Neural progenitor cell (in vitro differentiated cells): ENCODE measurements at regions not wholly inside any gene's neighbourhood (a gene's known extent, or its start where the extent isn't known, plus 50 kb on each side); places are given as distances from the start of the nearest gene placed in this dataset. TPM values are rescaled to one million over a fixed set of nuclear protein-coding genes. Genes with fewer than 3 reads are reported as not detected.

ENCODE experiments used
- DNase-seq: peaks from one replicate; pipeline ENCODE4 v3.0.0-alpha.2; 2016; ENCODE audit warnings: low spot score
- H2AFZ ChIP-seq: fragments of 200-600 bp; sonication (generic); replicated peaks from 2 replicates; pipeline ENCODE4 v1.6.1; 2016; ENCODE audit warnings: antibody characterized with exemption
- H3F3A ChIP-seq: fragments of 200-600 bp; sonication (generic); 2 replicates; pipeline ENCODE4 v1.6.1; 2016; ENCODE audit warnings: antibody characterized with exemption, low read depth
- H3K27ac ChIP-seq: fragments of 200-600 bp; sonication (generic); 2 replicates; pipeline ENCODE4 v1.5.1; 2016; ENCODE audit warnings: mild to moderate bottlenecking
- H3K27me3 ChIP-seq: fragments of 200-600 bp; sonication (generic); 2 replicates; pipeline ENCODE4 v1.6.1; 2016; ENCODE audit warnings: mild to moderate bottlenecking, moderate library complexity
- H3K36me3 ChIP-seq: fragments of 200-600 bp; sonication (generic); 2 replicates; pipeline ENCODE4 v1.5.1; 2016
- H3K4me1 ChIP-seq: fragments of 200-600 bp; sonication (generic); 2 replicates; pipeline ENCODE4 v1.6.1; 2016; ENCODE audit warnings: mixed run types
- H3K4me2 ChIP-seq: fragments of 200-600 bp; sonication (generic); 2 replicates; pipeline ENCODE4 v1.6.1; 2016
- H3K4me3 ChIP-seq: fragments of 200-600 bp; sonication (generic); 2 replicates; pipeline ENCODE4 v1.5.1; 2016
- H3K79me2 ChIP-seq: fragments of 200-600 bp; sonication (generic); 2 replicates; pipeline ENCODE4 v1.6.1; 2016; ENCODE audit warnings: low read depth
- H3K9ac ChIP-seq: fragments of 200-600 bp; sonication (generic); 2 replicates; pipeline ENCODE4 v1.6.1; 2016
- H3K9me3 ChIP-seq: fragments of 200-600 bp; sonication (generic); 2 replicates; pipeline ENCODE4 v1.5.1; 2016; ENCODE audit warnings: low read depth
- H4K20me1 ChIP-seq: fragments of 200-600 bp; sonication (generic); 2 replicates; pipeline ENCODE4 v1.6.1; 2016; ENCODE audit warnings: low read depth
- H3K27ac Mint-ChIP-seq: 3 replicates; pipeline ENCODE4 v1.8.0; 2021; ENCODE audit warnings: mixed read lengths
- H3K27me3 Mint-ChIP-seq: 2 replicates; pipeline ENCODE4 v1.8.0; 2022; ENCODE audit warnings: low read depth, mild to moderate bottlenecking, inconsistent platforms, moderate library complexity, mixed read lengths; ENCODE audit not compliant: insufficient read depth
- H3K36me3 Mint-ChIP-seq: 3 replicates; pipeline ENCODE4 v1.8.0; 2021; ENCODE audit warnings: mixed read lengths
- H3K4me1 Mint-ChIP-seq: 3 replicates; pipeline ENCODE4 v1.8.0; 2021; ENCODE audit warnings: mixed read lengths
- H3K4me3 Mint-ChIP-seq: 3 replicates; pipeline ENCODE4 v1.8.0; 2021; ENCODE audit warnings: mild to moderate bottlenecking, moderate library complexity, mixed read lengths
- H3K9me3 Mint-ChIP-seq: 3 replicates; pipeline ENCODE4 v1.8.0; 2020; ENCODE audit warnings: mixed read lengths
- EZH2 ChIP-seq: fragments of 200-600 bp; sonication (generic); IDR thresholded peaks from 2 replicates; pipeline ENCODE4 v1.6.1; 2017; ENCODE audit warnings: antibody characterized with exemption, mild to moderate bottlenecking, moderate library complexity
- EZH2phosphoT487 ChIP-seq: fragments of 200-600 bp; sonication (generic); IDR thresholded peaks from 2 replicates; pipeline ENCODE4 v1.6.1; 2017; ENCODE audit warnings: antibody characterized with exemption
- small RNA-seq: library from RNA; depleted of rRNA; stranded (forward); fragments of <200 nt; gene quantifications from one replicate; pipeline ENCODE3, GENCODE V24; 2015
- TF ChIP-seq, protein P1 (sequence below): fragments of 200-600 bp; sonication (generic); IDR thresholded peaks from 2 replicates; pipeline ENCODE4 v1.5.1; 2017; ENCODE audit warnings: antibody characterized with exemption, mild to moderate bottlenecking

GRCh38 chr12:13273097-13273496 lies 76.6 kb downstream of the EMP1 start:
- no peaks in the 10 kb centered on the region for H3K79me2 ChIP-seq
- Mint-ChIP-seq H3K27me3 (peaks cover 15% of the 10 kb centered on the region), H3K4me1 (peaks cover 27% of the 10 kb centered on the region), H3K9me3 (peaks cover 3% of the 10 kb centered on the region), H3K27ac (no peak overlapping the region), H3K4me3 (no peak overlapping the region), H3K36me3 (no peaks in the 10 kb centered on the region)
- DNase-seq: no peak
- H3K4me2 ChIP-seq: no peak overlapping the region
- peaks cover 18% of the 10 kb centered on the region for H3K4me1 ChIP-seq
- H3K36me3 ChIP-seq: no peaks in the 10 kb centered on the region
- H3F3A ChIP-seq: no peaks in the 10 kb centered on the region
- no peak overlapping the region for H2AFZ ChIP-seq
- H3K27ac ChIP-seq: no peak overlapping the region
- no peaks in the 10 kb centered on the region for H4K20me1 ChIP-seq
- no peak overlapping the region for H3K4me3 ChIP-seq
- TF ChIP-seq EZH2 (no peak), EZH2phosphoT487 (no peak)
- TF ChIP-seq, protein P1, sequence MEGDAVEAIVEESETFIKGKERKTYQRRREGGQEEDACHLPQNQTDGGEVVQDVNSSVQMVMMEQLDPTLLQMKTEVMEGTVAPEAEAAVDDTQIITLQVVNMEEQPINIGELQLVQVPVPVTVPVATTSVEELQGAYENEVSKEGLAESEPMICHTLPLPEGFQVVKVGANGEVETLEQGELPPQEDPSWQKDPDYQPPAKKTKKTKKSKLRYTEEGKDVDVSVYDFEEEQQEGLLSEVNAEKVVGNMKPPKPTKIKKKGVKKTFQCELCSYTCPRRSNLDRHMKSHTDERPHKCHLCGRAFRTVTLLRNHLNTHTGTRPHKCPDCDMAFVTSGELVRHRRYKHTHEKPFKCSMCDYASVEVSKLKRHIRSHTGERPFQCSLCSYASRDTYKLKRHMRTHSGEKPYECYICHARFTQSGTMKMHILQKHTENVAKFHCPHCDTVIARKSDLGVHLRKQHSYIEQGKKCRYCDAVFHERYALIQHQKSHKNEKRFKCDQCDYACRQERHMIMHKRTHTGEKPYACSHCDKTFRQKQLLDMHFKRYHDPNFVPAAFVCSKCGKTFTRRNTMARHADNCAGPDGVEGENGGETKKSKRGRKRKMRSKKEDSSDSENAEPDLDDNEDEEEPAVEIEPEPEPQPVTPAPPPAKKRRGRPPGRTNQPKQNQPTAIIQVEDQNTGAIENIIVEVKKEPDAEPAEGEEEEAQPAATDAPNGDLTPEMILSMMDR: no peak
- H3K9ac ChIP-seq: no peak overlapping the region
- H3K9me3 ChIP-seq: no peaks in the 10 kb centered on the region
- H3K27me3 ChIP-seq: no peaks in the 10 kb centered on the region

- Histone ChIP-seq H3K4me1 (peaks cover 6% of the 10 kb centered on the region), H3K79me2 (no peaks in the 10 kb centered on the region), H3K27me3 (no peaks in the 10 kb centered on the region), H2AFZ (no peak overlapping the region), H3K4me3 (no peak overlapping the region), H4K20me1 (no peaks in the 10 kb centered on the region), H3F3A (no peaks in the 10 kb centered on the region), H3K4me2 (no peak overlapping the region), H3K9ac (no peak overlapping the region), H3K27ac (no peak overlapping the region), H3K9me3 (no peaks in the 10 kb centered on the region), H3K36me3 (no peaks in the 10 kb centered on the region)
- H3K4me3 Mint-ChIP-seq: no peak overlapping the region
- H3K36me3 Mint-ChIP-seq: no peaks in the 10 kb centered on the region
- H3K27ac Mint-ChIP-seq: no peak overlapping the region
- peaks cover 3% of the 10 kb centered on the region for H3K9me3 Mint-ChIP-seq
- DNase-seq: no peak
- H3K4me1 Mint-ChIP-seq: peaks cover 8% of the 10 kb centered on the region
- TF ChIP-seq EZH2 (no peak), EZH2phosphoT487 (no peak)
- TF ChIP-seq, protein P1: no peak
- H3K27me3 Mint-ChIP-seq: peaks cover 12% of the 10 kb centered on the region
These were observed 74.3 kb downstream of the EMP1 start for GRCh38 chr12:13270817-13271216.

Small RNA genes in the stretch of these regions (small RNA-seq; reads per million reads assigned to genes)
- gene RNA5SP353 (not detected), gene RNU6-590P (not detected)
